Heart left ventricle (tissue), 13 donors: ENCODE measurements at regions not wholly inside any gene's neighbourhood (a gene's known extent, or its start where the extent isn't known, plus 50 kb on each side); places are given as distances from the start of the nearest gene placed in this dataset.

ENCODE experiments used
- POLR2A ChIP-seq, 2 donors: fragments of 450-650 bp; IDR thresholded peaks; one replicate each; pipeline ENCODE4 v1.6.1; 2017; ENCODE audit warnings: antibody characterized with exemption in 2 of 2, mild to moderate bottlenecking in 2 of 2, moderate library complexity in 2 of 2
- TF ChIP-seq, protein P1 (sequence below), 12 donors: fragments of 200-600 bp; sonication (generic) in 4 of 12; IDR thresholded peaks; one replicate each; pipeline versions ENCODE4 v1.5.0 to v1.8.0; 2018 to 2022; ENCODE audit warnings: antibody characterized with exemption in 12 of 12, mild to moderate bottlenecking in 5 of 12
- donor health status: ischemic (EF 13 %, LVEDD 7.1; RV severe dilation, severe dysfunction).
- donor health status: DM: no; HTN: yes; CAD: no.
- donor health status: DM: no; HTN: no; CAD: no.
- donor health status: ischemic (EF 25% LVEDD 6.9; RV normal size, moderate dysfunction).
- donor health status: ischemic (EF 25% LVEDD 5.7; RV mildly dilated, moderate dysfunction).
- donor health status: ischemic (EF 35%, LVEDD 5.7; RV mildly dilated, moderate dysfunction).
- donor health status: nonischemic (EF 11% LVEDD 7.7; RV severe dilation, severe dysfunction).
- donor health status: DM: yes; HTN: yes; CAD: no.
- donor health status: PGD.
- donor health status: ischemic (EF 29% LVEDD 5.4; RV normal size, mild dysfunction).
- donor health status: nonischemic (EF 23%, LVEDD 6.1; RV moderate dilation, normal function).

DNA sequence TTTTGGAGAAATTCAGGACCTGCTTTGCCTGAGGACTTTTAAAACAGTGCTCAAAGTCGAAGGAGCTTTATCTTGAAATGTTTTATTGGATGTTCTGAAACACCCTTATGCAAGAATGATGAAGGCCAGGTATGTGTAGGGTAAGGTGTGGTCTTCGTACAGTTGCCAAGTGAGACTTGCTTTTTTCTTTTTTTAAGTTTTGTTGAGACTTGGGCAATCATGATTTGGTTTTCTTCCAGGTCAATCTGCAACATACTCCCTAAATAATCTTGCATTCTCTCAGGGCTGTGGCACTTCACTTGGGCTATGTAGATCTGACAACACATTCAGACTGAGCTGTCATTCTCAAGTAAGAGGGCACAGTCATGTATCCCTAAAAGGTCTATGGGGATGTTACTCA lies 75.0 kb downstream of the GATA3 start:
- TF ChIP-seq, protein P1, sequence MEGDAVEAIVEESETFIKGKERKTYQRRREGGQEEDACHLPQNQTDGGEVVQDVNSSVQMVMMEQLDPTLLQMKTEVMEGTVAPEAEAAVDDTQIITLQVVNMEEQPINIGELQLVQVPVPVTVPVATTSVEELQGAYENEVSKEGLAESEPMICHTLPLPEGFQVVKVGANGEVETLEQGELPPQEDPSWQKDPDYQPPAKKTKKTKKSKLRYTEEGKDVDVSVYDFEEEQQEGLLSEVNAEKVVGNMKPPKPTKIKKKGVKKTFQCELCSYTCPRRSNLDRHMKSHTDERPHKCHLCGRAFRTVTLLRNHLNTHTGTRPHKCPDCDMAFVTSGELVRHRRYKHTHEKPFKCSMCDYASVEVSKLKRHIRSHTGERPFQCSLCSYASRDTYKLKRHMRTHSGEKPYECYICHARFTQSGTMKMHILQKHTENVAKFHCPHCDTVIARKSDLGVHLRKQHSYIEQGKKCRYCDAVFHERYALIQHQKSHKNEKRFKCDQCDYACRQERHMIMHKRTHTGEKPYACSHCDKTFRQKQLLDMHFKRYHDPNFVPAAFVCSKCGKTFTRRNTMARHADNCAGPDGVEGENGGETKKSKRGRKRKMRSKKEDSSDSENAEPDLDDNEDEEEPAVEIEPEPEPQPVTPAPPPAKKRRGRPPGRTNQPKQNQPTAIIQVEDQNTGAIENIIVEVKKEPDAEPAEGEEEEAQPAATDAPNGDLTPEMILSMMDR (IDR thresholded peaks at IDR 0.05) = no peak
- TF ChIP-seq POLR2A (IDR thresholded peaks at IDR 0.05) = no peak
